AG08396 (cell line): ENCODE measurements at regions not wholly inside any gene's neighbourhood (a gene's known extent, or its start where the extent isn't known, plus 50 kb on each side); places are given as distances from the start of the nearest gene placed in this dataset.

Experiments used
- DNase-seq: peaks from one replicate; pipeline ENCODE4 v3.0.0; 2012; ENCODE audit warnings: low spot score, mixed read lengths

DNA sequence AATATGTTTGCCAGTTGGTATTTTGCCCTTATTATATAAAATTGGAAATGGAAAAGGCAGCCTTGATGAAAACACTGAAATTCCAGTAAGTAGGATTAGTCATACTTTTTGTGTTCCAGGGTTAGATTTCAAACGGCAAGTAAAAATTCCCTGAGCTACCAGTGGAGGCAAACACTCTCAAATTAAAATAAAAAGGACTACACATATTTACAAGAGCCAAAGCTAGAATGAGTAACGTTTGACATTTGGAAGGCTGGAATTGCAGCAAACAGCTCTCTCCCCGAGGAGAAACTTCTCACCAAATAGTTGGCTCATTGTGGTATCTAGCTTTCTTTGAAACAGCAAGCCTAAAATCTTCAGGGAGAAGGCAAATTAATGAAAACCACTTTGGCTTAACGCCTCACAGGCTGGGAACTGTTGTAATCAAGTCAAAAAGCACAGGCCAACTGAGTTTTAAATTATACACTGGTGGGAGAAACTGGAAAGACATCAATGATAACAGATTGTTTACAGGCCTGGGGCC lies 288.4 kb downstream of the SNX13 start:
- DNase-seq = peak; percentile 39

DNA sequence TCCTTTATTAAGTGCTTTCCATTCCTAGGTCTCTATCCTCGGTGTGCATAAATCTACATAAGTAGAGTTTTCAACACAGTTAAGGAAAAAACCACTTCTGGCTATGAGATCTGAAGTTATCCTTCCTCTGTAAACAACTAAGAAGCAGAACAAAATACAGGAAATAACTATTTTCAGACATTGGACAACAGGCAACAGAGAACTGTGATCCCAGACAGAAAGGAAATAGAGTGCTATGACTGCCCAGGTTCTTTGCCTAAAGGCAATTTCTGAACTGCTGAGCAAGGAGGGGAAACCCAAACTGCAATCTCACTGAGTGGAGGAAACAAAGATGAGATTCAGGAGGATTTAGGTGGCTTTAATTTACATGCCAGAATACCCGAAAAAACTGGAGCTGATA lies 285.4 kb downstream of the SNX13 start:
- DNase-seq = no peak

DNA sequence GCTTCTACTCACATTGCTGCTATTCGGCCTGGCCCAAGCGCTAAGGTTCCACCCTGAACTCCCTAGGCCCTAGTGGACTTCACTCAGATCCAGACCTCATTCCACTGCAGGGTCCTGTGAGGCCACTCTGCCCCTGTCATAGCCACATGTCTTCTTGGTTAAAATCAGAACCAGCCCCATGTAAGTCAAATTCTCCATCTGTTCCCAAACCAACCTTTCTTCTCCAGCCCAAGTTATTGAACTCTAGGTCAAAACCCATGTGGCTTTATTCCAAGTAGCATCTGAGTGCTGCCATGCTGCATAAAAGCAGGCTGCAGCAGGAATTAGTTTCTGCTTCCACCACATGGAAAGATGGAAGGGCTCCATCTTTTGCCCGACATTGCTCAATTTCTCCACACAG lies 281.2 kb downstream of the SNX13 start:
- no peak for DNase-seq

DNA sequence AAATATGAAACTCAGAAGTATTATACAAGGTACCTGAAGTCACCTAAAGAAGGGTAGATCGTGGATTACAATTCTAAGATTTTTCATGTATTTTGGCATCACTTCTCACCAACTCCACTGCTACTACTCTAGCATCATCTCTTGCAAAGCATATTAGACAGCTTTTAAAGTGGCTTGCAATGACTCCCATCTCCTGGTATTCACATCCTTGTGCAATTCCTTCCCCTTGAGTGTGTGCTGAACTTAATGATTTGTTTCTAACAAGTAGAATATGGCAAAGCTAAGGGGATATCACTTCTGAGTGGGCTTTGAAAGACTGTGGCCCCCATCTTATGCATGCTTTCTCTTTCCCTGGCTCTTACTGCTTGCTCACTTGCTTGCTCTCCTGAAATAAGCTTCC lies 280.2 kb downstream of the SNX13 start:
- DNase-seq = no peak

DNA sequence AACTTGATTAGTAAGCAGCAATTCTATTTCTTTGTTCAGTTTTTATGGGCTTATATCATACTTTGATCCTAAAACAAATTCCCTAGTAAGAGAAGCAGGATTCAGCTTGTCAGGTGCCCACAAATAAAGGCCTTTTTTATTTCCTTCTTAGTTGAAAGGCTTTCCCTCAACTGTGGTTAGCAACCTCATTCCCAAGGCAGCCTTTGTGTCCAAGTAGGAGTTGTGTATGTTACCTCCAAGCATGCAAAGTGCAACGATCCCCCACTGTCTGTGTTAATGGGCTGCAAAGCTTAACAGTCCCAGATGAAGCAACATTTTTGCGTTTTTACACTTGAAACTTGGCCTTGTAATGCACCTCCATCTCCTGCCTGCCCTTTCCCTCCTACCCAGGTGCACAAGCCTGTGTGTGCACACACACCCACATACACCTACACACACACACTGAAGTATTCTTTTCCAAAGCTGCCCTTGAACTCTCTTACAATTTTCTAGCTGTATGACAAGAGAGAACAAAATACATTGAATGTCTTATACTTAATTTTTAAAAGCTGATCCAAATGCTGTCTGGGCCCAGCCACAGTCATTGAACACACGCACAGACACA lies 278.2 kb downstream of the SNX13 start:
- DNase-seq = no peak

DNA sequence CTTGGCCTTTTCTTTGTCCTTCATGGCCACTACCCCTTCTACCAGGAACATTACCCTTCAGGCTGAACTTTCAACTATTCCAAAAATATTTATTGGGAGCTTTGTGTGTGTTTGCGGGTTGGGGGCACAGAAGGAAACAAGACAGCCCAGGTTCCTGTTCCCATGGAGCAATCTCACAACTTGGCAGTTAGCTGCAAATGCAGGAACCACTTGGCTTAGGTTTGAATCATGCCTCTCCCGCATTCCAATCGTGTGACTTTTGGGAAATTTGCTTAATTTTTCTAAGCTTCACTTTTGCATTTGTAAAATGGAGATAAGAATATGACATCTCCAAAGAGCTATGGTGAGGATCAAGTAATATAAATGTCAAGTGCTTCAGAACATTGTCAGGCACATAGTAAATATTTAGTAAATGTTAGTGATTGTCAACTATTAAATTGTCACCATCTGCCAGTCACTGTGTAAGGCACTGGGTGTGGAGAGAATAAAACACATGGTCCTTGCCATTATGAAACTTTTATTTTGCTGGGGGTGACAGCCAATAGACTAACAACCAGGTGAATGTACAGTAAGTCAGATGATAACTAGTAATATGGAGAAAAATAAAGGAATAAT lies 277.1 kb downstream of the SNX13 start:
- peak; percentile 56 for DNase-seq

DNA sequence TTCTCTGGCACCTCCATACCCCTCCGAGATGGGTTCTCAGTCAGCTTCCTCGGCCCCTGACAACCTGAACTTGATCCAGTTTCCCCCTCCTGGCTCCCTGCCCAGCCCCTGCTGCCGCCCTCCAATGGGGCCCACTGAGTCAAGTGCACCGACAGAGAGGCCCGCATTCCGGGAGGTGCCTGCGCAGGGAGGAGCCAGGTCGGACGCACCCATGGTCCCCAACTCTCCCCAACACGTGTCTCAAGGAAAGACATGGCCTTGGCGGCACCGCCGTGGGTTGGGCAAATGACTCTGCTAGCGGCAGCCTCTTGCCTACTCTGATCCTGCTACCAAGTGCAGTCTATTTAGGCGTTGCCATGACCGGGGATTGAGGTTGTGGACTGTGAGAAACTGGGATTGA lies 275.3 kb downstream of the SNX13 start:
- DNase-seq = no peak

DNA sequence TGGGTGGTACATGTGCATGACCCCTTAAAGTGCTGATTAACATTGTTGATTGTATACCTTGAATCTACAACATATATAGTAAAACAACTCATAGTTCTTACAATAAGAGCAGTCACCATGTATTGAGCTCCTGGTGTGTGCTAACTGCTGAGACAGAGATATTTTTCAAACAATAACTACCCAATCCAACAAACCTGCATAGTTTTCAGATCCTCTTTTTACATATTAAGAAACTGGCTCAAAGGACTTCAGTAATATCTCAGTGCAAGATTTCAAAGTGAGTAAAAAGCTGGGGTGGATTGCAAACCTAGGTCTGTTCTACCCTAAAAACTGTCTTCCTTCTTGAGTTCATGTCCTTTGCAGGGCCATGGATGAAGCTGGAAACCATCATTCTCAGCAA lies 272.2 kb downstream of the SNX13 start:
- no peak for DNase-seq

DNA sequence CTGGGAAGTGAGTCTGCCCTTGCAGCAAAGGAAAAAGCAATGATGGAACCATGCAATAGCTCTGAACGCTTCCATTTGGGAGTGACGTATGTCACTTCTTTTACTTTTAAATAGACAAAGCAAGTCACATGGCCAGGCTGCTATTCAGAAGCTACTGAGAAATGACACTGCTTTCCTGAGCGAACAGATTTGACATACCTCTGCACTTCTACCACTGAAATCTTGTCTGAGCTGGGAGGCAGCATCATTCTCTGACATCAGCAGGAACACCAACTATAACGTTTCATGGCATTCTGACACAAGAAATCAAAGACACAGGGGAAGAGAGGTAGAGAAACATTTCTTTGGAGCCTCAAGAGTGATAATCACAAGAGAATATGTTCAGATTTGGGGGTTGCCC lies 271.1 kb downstream of the SNX13 start:
- no peak for DNase-seq

DNA sequence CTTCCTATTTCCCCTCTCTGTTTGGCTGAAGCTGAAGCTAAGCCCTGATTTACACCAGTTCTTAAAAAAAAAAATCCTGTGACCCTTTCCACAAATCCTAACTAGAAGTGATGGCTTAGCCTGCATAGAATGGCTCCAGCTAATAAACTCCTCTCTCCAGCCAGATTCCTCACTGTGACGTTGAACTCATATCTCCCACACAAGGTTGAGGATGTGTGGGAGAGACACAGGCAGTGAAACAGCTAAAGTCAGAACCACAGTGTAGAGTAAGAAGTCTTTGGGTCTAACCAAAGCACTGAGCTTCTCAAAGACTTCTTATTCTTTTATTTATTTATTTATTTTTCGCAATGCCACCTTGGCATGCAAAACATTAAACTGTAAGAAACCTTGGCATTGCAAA lies 268.3 kb downstream of the SNX13 start:
- DNase-seq = no peak

DNA sequence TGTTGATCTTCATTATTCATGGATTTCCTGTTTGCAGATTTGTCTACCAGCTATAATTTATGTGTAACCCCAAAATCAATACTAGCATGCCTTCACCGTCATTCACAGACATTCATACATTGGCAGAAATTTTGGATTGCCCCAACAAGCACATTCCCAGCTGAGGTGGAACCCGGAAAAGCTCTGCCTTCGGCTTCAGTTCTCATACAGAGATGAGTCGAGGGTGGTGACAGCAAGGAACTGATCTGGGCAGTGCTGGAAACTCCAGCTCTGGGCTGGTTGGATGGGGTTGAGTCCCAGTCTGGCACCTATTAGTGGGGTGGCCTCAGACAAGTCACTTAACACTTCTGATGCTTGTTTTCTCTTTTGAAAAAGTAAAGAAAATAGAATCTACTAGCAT lies 267.5 kb downstream of the SNX13 start:
- no peak for DNase-seq

DNA sequence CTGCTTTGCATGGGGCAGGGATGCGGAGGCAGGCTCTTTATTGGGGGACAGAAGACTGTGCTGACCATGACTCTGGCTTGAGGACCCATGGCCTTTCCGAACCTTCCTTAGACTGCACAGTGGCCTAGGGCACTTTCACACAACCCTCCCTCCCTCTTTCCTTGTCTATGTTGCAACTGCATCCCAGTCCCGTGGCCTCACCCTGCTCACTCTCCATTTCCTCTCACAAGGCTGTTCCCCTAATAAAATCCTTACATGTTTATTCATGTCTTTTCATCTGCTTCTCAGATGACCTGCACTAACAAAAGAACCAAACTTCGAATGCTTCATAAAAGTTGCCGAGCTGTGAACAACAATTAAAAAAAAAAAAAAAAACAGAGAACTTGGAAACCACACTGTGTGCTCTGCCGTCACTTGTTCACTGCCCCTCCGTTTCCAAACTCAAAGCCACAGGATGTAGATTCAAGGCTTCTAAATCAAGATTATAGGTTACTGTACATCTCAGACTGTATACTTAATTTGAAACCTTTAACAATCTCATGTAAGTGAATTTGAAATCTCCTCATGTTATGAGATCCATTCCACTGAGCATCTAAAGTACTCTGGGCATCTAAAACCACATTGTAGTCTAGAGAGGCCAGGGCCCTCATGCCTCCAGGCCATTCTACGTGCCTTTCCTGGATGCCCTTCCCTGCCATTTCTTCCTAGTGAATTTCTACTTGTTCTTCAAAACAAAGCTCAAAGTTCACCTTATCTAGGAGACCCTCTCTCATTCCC lies 265.9 kb downstream of the SNX13 start:
- no peak for DNase-seq

DNA sequence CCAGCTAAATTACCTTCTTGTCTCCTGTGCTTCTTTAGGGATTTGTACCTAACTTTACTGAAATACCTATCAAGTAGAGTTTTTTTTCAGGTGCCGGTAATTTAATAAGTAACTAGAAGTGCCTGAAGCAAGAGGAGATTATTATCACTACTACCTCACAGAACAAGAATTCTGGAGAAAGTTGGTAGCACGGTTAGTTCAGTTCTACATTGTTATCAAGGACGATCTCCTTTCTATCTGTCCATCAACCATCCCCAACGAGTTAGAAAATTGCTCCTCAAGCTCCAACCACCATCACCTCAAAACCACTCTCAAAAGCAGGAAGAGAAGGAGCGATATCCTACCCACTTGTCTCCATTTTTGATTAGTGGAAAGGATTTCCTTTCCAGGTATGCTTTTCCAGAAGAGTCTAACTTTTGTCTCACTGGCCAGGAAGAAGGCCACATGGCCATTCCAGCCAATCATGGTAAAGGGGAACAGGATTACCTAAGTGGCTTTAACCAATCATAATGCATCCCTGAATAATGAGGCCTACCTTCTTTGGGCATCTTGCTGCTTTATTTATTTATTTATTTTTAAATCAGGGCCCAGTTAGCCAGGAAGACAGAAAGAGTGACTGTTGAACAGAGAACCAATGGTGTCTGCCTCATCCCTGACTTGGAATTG lies 265.2 kb downstream of the SNX13 start:
- DNase-seq = no peak

DNA sequence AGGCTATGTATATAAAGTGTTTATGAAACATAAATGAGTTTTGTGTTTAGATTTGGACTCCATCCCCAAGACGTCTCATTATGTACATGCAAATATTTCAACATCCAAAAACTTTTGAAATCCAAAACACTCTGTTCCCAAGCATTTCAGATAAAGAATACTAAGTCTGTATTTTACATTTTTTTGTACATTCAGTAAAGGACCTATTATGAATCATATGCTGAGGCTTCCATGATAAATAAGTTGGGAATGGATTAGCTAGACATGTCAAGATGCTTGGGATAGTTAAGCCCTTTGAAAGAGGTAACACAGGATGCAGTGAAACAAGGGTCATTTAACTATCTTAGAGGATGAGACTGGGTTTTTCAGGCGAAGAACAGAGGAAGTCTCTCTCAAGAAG lies 262.9 kb downstream of the SNX13 start:
- DNase-seq = no peak

DNA sequence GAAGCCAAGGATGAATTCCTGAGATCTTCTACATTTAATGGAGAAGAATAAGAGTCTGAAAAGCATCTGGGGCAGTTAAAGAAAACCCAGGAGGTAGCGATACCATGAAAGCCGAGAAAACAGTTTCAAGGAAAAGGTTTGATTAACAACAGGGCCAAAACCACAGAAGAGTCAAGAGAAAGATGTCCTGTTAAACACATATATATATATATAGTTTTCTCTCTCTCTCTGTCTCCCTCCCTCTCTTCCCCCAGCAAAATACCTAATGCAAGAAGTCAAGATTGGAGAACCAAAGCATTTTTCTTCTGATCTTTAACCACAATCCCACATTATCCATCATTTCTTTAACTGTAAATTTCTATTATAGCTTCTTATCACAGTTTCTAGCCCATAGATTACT lies 261.4 kb downstream of the SNX13 start:
- no peak for DNase-seq

DNA sequence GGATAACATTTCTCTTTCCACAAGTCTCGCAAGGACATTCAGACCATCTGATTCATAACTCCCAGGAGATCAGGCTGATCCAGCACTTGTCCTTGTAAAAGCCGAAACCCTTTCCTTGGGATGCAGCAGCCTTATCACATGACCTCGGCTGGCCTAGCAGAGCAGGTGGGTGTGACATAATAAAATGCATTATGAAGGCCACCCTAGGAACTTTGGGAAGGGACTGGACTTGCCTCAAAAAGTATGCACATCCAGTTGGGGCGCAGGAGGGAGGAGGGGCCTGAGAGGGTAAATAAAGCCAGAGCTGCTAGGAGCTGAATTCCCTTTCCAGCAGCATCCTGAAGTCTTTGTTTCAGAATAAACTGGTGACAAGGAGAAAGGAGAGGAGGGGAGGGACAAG lies 260.8 kb downstream of the SNX13 start:
- DNase-seq = no peak

DNA sequence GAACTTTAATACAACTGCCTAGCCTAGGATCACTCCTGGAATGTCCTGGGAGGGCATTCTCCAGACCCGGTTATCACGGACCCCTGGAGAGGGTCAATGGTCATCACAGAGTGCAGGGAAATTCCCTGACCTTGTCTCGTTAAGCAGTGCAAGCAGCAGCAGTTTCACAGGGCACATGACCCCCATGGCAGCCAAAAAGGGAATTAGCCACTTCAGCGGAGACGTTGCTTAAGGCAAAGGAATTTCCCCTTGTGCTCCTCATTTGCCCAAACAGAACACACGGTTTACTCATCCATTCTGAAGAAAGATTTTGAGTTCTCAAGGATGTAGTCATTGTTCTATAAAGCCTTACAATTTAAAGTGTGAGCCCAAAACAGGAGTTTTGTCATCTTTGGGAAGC lies 260.3 kb downstream of the SNX13 start:
- no peak for DNase-seq

DNA sequence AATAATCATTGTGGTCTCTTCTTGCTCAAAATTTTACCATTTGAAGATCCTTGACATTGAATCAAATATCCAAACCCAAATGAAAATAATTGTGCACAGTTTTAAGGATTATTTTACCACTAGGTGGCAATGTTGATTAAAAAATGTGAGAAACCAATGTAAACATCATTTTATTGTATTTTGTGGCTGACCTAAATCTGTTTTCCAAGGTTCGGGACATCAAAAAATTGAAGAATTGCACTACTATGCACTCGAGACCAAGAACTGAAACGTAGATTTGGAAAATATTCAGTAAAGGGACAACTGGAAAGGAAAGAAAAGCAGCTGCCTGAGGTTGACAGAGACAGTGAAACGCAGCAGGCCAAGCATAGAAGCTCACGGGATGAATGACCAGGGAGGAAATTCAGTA lies 259.3 kb downstream of the SNX13 start:
- DNase-seq = no peak

DNA sequence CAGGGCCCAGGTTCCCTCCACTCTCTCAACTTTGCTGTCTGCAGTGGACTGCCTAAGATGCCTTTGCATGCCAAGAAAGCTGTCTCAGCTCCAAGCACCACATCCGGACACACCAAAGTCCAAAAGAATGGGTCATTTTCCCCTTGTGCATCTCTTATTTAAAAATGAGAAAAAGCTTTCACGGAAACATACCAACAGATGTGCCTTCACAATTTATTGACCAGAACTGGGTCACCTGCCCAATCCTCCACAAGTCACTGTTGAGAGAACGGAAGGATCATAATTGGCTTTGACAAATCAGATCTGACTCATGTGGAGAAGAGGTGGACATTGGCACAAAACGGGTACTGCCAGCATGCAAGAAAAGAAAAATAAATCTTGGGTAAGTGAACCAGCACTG lies 258.3 kb downstream of the SNX13 start:
- no peak for DNase-seq

DNA sequence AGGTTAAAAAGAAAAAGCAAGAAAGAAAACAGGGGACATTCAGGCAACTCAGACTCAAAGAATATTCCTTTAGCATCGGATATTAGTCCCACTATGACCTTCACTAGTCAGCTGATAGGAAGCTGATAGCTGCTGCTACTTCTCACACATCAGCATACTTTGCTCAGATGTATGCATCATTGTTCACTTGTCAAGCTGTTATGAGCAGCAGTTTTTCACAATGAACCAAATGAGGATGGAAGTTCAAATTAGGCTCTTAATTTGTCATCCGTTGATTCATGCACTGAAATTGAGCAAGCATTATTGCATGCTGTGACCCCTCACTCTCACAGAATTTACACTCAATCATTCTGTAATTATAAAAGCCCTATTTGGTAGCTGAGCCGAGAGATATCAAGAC lies 257.7 kb downstream of the SNX13 start:
- DNase-seq = no peak

DNA sequence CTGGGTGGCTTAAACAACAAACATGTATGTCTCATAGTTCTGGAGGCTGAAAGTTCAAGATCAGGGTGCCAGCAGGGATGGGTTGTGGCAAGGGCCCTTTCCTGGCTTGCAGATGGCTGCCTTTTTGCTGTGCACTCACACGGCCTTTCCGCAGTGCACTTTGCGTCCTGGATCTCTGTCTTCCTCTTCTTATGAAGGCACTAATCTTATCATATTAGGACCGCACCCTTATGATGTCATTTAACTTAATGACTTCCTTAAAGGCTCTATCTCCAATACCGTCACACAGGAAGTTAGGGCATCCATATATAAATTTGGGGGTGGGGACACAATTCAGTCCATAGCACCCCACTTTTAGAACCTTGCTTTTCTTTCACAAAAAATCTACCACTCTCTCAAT lies 255.2 kb downstream of the SNX13 start:
- DNase-seq = no peak

DNA sequence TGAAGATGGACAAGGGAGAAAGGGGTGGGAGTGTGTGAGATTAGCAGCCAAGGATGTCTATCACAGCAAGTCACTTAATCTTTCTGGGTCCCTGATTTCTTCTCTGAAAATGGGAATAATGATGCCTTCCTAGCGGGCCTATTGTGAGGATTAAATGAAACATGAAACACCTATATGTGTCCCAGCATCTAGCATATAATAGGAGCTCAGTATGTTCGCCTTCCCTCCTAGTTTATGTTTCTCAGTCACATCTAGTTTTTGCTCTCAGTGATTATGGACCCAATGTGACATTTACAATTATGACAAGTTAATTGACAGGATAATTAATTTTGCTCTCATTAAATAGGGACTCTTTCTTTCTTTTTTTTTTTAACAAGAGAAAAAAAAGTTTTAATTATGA lies 252.9 kb downstream of the SNX13 start:
- DNase-seq = no peak

DNA sequence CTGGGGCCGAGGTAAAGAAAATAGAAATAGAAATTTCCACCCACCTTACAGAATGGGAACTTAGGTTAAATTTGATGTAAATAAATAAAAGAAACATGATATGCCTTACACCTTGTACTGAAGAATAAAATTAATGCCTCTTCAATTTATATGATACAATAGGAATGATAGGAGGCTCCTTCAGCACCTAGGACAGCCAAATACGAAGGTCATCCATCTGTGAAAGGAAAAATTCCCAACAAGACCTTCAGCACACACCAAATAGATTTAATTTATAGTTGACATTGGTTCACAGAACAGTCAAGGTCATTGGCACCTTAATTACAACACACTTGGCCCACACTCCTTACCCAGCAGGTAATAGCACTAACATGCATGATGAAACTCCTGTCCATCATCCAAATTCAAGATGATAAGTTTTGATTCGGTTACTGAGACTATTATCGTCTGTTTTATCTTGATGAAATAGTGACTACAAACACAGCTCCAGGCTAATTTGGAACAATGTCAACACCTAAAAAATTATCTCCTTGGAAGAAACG lies 250.9 kb downstream of the SNX13 start:
- DNase-seq = no peak
